IPS-NIHi7 (cell line): ENCODE measurements at regions not wholly inside any gene's neighbourhood (a gene's known extent, or its start where the extent isn't known, plus 50 kb on each side); places are given as distances from the start of the nearest gene placed in this dataset.

Source experiments
- DNase-seq: peaks from one replicate; pipeline ENCODE4 v3.0.0; 2012; ENCODE audit warnings: mixed read lengths; ENCODE audit errors: extremely low spot score

DNA sequence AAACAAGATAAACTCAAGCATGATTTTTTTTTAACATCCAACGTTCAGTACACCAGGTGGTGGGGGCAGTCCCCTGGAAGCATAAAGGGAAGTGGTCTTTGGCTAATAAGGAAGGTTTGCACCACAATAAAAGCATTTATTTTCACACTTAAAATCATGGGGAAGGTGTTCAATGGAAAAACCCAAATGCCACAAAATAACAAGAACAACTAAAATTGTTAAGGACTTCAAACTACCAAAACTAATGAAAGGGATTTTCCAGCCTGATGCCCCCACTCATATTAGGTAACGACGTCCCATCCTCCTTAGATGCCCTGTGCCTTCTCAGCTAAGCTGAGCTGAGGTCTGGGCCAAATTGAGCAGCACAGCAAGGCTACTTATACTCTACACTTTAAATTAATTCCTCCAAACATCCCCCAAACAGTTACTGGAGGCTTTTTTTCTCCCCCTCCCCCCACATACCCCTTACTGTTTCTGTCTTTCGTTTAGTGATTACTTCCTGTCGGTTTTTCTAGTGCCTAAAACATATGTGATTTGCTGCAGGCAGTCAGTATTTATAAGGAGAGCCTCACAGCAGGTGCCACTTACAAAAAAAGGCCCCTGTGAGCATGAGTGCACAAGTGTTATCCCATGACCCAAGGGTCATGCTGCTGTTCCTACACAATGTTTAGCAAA is 259.7 kb upstream of the ZNF608 start:
- no peak for DNase-seq

DNA sequence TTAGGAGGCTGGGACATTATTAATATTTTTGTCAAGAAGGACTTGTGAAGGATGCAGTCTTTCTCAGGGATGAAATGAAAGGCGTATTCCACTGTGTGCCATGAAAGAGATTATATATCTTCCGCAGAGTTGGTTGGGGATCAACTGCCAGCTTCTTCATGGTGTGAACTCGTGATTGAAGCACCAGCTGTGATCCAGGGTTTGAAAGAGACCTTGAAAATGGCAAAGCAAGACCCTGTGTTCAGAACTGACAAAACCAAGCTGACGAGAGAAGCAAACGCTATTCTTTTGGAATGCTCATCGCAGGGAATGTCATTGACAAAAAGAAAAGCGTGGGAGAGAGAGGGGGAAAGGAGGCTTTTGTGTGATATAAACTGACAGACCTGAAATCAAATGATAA is 263.9 kb upstream of the ZNF608 start:
- no peak for DNase-seq

DNA sequence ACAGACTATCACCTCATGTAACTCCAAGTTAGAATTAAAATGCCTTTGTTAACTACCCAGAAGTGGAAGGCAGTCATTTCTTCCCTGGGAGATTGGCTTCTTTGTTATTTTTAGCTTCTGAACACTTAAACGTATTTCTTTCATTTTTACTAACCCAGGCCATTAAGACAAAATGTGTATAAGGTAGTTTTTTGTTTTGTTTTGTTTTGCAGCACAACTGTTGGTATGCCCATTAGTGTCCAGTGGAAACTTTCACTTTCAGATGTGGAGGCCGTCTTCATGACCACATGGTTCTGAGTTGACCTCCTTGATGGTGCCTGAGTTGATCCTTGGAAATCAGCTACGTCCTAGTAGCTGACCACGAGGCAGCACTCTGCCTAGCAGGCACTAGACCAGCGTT is 264.6 kb upstream of the ZNF608 start:
- DNase-seq, result no peak

DNA sequence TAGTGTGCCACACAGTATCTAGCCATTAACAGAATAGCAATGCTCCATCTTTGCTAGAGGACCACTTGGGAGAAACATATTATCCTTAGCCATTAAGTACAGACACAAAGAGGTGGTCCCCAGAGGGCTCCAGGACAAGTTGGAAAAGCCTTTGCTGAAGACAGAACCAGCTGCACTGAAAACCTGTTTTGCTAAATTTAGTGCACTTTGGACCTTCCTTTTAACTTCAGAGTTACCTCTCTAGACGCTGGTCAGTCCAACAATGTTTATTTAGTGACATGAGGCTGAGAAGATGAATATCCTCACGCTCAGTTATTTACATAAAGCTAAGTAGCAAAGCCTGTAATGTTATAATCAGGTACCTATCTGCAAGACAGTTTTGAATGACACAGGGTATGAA is 265.0 kb upstream of the ZNF608 start:
- no peak for DNase-seq

DNA sequence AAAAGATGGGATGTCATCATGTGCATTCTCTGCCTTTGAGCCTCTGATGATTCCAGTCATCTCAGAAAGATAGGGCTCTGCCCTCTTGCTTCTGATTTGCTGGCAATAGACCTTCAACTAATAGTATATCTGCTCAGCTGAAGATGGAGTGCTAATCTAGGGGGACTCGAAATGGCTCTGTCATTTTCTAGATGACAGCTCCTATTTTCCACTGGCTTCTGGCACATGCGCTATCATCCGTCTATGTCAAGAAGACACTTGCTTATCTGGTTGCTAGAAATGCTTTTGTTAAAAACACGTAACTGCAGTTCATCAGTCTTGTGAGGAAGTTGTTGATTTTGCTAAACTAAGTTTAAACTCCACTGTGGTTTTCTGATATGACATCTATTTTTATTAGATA is 265.5 kb upstream of the ZNF608 start:
- no peak for DNase-seq

DNA sequence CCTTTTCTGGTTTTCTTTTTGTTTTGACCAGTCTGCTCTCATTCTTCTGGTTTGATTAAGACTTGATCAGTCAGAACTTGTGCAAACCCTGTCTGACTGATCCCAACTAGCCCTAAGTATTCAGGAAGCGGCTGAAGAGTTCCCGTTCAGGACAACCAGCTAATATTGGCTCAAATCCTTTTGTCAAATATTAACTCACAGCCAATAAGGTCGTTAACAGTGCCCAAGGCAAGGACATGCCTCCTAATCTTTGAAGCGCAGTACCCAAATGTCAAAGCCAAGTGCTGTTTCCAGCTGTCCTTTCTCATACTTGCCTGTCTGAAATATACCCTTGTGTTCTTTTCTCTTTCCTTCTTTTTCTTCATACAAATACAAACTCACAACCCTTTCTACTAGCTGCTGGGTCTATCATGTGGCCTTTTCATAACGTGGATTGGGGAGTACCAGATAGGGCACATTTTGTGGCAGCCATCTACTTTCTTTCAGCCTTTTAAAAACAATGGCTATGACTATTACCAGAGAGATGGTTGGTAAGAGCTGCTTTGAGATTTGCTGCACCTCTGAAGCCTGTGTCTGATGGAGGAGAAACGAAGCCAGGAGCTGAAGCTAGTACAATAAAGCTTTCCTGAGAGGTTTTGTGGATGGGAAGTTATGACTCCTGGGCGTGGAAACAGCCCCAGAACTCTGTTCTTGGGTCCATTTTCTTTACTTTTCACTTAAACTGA is 266.4 kb upstream of the ZNF608 start:
- no peak for DNase-seq

DNA sequence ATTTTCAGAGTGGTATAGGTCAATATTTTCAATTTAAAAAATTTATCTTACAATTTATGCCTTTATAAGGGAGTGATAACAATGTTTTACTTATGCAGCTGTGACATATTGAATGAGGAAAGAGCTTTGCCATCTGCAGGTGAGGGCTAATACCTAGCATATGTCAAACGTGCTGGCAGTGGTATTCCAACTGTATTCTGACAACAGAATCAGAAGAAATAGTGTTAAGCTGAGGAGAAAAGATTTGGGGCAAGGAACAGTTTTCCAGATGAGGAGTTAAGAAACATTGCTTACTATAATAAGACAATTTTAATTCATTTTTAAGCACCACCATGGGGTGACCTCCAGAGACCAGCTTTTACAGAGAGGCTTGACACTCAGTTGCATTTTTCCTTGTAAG is 267.8 kb upstream of the ZNF608 start:
- no peak for DNase-seq

DNA sequence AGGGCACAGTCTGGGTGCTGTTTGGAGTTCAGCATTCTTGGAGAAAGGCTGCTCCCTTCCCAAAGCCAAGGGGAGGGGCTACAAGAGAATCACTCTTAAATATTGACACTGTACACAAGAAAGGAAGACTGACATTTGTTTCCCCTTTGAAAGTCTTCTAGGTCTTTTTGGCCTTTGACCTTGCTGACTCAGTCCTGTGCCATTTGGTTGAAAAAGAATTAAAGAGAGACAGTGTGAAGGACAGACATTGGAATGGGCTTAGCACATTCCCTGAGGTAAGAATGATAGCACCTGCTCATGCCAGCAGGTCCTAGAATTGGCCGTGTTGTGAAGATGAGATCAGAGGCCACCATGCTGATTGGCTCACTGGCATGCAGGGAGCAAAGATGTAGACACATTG is 271.4 kb upstream of the ZNF608 start:
- DNase-seq, result no peak

DNA sequence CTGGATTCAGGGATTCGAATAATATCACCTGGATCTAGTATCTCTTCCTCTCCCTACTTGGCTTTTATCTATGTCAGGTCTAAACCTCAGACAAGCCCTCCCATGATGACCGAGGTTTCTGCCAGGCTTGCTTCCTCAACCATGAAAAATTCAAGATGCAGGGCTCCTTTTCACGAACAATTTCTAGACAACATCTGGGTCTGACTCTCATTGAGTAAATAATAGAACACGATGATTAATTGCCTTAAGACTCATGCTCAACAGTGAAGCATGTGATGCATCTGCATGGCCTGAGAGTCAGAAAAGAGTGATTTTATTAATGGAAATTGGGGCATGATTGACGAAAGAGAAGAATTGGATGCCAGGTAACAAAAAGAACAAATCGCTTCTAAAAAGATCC is 277.2 kb upstream of the ZNF608 start:
- DNase-seq, result no peak

DNA sequence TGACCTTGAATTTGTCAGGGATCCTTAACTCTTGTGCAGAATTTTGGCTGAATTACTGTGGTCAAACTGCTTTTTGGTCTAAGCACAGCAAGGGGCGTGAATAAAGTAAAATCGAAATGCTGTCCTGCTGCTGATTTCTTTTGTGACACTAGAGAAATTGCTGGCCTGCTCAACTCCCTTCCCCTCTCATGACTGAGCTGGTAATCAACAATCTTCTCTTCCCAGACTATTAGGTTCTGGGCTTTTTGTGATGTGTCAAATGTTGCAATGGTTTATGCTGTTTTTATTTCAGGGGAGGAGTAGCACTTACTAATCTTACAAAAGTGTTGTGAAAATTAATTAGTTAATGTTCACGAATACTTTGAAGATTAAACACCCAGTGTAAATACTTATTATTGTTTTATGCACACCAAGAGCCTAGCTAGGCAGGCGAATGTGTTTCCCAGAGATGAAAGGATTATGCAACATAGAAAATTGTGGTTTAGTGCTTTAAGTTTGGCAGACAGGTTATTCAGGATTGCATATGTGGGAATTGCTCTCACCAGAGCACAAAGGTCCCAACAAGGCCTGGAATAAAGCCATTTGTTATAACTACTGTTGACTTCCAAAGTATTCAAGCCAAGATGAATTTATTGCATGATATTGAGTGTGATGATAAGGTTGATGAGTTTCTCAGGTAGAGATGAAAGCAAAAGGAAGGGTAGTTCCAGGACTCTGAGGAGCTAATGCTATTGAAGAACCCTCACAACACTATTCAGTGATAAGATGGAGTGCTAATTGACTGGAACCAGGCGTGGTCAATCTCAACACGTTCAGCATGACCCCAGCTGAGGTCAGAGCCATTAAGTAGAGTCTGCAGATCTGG is 280.7 kb upstream of the ZNF608 start:
- no peak for DNase-seq

DNA sequence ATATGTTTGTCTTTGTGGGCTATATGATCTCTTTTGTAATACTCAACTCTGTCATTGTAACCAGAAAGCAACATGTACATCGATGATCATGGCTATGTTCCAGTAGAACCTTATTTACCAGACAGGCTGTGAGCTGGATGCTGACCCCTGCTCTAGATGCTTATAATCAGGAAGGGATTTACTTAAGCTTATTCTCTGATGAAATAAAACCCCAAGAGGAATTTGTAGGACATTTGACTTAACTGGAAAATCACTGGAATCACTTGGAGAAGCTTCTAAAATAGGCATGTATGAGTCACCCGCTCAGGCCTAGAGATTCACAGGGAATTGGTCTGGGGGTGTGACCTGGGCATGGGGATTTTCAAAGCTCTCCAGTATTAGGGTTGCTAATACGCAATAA is 285.8 kb upstream of the ZNF608 start:
- no peak for DNase-seq

DNA sequence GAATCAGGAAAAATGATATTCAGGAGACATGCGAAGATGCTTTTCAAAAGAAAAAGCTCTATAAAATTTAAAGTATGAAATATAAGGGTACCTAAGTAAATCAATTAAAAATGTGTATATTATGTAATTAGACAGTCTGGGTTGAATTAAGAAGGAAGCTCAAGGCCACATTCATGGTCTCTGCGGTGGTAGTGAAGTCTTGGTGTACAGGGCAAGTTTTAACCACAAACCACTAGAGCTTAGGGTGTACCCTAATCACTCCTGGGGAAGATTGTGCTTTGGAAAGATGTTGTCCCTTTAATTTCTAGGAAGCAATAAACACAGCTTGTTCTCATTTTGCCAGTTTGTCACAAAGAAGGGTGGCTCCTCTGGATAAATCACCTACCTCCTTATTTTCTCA is 287.2 kb upstream of the ZNF608 start:
- no peak for DNase-seq

DNA sequence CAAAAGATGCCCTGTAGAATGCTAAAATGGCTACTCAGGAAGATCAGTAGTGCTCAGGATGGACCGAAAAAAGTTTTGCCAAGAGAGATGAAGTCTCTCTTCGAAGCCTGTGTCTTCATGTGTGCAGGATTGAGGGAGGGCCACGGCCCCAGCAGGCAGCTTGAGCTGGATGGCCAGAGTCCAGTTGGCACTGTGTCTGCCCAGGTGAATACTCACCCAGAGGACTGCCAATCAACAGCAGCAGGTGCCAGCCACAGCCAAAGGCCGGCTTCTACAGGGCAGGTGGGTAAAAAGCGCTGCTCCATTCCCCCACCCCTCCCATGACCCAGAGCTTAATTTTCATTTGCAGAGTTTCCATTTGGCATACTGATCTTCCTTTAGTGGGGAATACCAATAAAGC is 287.9 kb upstream of the ZNF608 start:
- DNase-seq, result no peak

DNA sequence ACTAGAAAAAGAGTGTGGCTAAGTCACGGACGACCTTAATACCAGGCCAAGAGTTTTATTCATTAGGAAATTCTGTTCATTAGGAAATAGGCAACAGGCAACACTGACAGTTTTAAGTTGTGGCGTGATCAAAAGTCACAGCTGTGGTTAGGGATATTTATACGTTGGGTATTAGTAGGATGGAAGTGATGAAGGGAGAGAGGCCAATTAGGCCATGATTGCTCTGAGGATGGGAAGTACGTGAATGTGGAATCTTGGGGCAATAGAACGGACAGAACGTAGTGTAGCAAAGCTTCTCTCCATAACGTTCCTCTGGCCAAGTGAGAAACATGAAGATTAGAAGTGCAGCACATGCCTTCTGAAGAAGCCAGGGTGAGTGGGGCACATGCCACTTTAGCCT is 290.1 kb upstream of the ZNF608 start:
- DNase-seq, result no peak

DNA sequence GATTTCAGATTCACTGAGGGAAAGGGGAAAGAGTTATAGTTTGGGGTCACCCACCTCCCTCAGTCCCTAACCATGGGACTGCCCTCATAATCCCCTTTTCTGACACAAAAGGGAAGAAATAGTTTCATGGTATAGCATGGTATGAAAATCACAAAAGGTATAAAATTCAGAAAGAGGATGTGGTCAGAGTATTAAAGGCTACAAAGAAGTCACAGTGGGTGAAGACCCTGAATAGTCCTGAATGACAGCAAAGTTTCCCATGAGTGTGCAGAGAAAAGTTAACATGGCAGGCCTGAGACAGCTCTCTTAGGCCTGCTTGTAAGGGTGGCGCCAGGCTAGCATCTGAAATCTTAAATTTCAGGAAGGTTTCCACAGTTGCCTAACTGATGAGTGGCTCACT is 290.6 kb upstream of the ZNF608 start:
- no peak for DNase-seq

DNA sequence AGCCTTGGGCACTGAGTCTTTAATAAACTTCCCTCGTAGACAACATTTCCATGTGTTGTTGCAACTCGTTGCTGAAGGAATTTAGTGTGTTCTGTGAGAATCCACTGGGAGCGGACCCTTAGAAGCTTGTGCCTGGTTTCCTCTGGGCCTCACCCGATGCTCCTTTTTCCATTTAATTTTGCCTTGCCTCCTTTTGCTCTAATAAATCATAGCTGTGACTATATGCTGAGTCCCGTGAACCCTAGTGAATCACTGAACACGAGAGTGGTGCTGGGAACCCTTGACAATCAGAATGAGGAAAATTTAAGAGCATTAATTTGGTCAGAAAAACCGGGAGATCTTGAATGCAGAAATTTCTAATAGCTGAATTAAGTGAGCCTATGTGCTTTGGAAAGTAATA is 291.1 kb upstream of the ZNF608 start:
- no peak for DNase-seq

DNA sequence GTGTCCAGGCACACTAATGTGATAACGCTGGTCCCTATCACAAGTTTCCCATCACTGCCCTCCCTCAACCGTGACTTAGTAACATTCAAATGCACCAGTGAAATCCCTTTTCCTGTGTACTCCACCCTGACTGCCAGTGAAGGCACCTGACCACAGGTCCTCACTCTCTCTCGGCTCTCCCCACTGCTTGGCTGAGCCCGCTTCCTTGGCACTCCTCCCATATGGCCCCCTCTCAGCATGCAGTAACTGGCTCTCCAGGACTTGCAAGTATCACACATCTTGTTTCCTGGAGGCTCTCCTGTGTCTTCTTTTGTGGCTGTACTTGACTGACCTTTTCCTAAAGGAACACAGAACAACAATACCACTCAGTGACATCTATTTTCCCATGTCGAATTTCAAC is 292.0 kb upstream of the ZNF608 start:
- no peak for DNase-seq

DNA sequence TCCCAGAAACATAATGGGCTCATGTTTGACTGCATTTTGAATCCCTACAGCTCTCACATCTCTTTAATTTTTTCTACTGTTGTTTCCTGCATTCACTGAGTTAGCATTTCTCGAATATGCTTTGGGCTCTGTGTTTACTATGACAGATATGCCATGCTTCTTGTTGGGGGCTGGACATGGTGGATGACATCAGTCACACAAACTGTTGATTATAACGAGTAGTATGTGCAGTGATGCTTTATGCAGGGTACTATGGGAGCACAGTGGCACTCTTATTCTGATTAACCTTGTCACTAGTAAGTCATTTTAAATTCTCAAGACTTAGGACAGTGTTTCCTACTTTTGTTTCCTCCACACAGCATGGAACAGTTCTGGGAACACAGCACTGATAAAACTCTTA is 295.4 kb upstream of the ZNF608 start:
- no peak for DNase-seq

DNA sequence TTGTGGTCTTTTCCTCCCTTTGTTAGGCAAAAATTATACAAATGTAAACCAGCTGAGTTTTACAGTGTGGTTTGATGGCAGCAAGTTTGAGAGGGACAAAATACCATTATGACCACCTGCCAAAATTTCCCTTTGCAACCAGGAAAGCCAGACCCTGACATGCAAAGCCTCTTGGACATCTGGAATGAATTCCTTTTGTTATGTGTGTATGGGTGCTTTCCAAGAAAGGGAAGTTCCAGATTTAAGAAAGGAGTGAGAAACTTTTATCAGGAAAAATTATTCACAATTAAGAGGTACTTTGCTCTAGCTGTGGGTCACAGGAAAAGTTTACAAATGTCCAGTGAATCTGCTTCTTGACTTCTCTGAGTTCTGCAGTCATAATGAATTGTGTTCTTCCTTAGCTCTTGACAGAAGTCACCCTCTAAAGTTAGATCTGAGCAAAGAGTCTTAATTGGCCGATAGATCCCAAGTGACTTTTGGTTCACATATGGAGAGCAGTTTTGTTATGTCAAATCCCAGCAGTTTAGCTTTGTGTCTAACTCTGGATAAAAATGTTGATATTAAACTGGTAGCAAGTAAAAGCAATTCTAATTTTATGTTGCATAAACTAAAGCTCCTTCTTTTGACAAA is 295.9 kb upstream of the ZNF608 start:
- DNase-seq, result no peak

DNA sequence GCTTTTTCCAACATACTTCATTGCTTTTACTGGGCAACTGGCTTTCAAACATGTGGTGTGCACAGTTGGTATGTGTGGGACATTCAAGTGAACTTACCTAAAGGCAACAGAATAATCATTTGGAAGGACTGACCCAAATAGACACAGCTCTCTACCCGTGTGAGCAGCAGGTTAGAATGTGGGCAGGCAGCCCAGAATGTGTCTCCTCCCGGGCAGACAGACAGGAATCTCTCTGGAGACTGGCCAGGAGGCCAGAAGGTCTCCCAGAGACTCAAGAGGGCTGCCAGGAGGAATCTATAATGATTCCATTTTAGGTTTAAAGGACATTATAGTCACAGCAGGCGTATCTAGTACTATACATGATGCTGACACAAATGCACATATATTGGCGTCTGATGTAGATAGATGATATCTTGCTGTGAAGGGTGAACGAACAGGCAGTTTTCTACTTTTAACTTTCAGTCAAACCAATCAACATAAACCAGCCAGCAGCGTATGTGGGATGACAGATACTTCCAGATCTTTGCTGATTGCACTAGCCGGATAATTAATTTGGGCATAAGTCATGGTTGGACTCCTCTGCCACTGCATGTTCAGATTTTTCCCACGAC is 297.4 kb upstream of the ZNF608 start:
- DNase-seq, result no peak

DNA sequence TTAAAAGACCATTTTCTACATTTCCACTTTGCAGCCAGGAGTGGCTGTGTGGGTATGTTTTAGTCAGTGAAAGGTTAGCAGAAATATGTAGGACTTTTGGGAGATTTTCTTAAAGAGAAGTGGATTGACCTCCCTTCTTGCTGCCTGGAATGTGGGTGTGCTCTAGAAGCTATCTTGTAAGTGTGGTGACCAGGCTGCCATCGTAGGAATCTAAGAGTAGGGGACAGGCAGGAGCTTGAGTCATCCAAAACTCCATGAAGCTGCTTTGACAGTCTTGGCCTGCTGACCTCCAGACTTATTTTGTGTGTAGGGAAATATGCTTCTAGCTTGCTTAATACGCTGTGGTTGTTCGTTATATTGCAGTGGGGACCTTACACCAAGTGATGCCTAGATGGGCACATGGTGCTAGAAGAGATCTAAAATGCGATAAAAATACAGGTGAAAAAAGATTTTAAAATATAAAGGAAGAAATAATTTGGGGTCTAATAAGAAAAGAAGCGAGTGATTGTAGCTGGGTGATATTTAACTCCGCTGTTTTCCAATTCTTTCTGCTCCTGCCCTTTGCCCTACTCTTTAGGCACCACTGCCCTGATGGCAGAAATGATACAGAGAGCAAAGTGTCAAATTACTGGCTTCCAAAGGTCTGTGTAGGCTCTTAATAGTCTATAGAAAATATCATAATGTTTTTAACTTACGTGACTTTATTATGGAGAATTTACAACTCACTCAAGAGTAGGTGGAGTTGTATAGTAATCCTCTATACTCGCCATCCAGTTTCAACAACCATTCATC is 298.2 kb upstream of the ZNF608 start:
- DNase-seq, result no peak
